ENCODE measurements at regions not wholly inside any gene's neighbourhood (a gene's known extent, or its start where the extent isn't known, plus 50 kb on each side); places are given as distances from the start of the nearest gene placed in this dataset.

DNA sequence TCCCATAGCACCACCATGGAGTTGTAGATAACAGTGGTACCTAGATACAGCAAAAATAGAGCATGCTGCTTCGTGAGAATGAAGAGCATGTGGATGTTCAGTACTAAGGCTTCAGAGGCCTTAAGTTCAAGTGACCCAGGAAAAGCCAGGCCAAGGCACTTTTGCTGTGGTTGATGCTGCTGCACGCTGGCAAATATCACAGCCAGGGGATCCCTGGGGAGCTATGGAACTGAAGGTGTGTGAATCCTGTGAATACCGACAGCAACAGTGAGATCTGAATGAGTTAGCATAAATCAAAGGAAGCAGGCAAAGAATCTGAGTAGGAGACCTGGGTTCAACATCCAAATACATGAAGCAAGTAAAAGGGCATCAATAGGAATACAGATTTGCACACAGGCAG, 158.6 kb upstream of the THUMPD2 start:
- TF ChIP-seq GATA3 (IDR thresholded peaks at IDR 0.05; ENCODE audit: low read depth, low read length) (no peak), GATA2 (IDR thresholded peaks at IDR 0.05; ENCODE audit: low read depth, low read length) (no peak)

All from SH-SY5Y (cell line).